HepG2 (cell line): ENCODE measurements at regions not wholly inside any gene's neighbourhood (a gene's known extent, or its start where the extent isn't known, plus 50 kb on each side); places are given as distances from the start of the nearest gene placed in this dataset.

Experiments used
- EP300 ChIP-seq, 3 experiments: sonication (generic) in 1 of 3; formaldehyde crosslinking in 1 of 3; IDR thresholded peaks; 2 replicates each; pipeline versions ENCODE4 v1.5.1 to v1.6.1; 2011 to 2020; ENCODE audit warnings: low read depth in 2 of 3, low read length in 2 of 3, borderline replicate concordance in 1 of 3, improper control_type of control experiment in 1 of 3, mild to moderate bottlenecking in 1 of 3, missing genetic modification reagents in 1 of 3, moderate library complexity in 1 of 3
- EZH2 ChIP-seq: conservative IDR thresholded peaks from 2 replicates; pipeline ENCODE4 v1.6.1; 2012; ENCODE audit warnings: mild to moderate bottlenecking, low read depth, low read length, moderate library complexity
- IKZF4 ChIP-seq: sonication (generic); formaldehyde crosslinking; IDR thresholded peaks from 2 replicates; pipeline ENCODE4 v1.5.1; 2020; ENCODE audit warnings: borderline replicate concordance, mild to moderate bottlenecking, low read depth, missing genetic modification reagents; ENCODE audit errors: not compliant biosample characterization
- ISX ChIP-seq: sonication (generic); formaldehyde crosslinking; conservative IDR thresholded peaks from 2 replicates; pipeline ENCODE4 v1.5.0; 2020; ENCODE audit warnings: missing genetic modification reagents
- KDM6A ChIP-seq: IDR thresholded peaks from 2 replicates; pipeline ENCODE4 v1.6.1; 2016; ENCODE audit warnings: low read depth
- MEF2D ChIP-seq: sonication (generic); formaldehyde crosslinking; IDR thresholded peaks from 2 replicates; pipeline ENCODE4 v1.5.1; 2020; ENCODE audit warnings: mild to moderate bottlenecking, missing genetic modification reagents
- ZNF629 ChIP-seq: sonication (generic); formaldehyde crosslinking; conservative IDR thresholded peaks from 2 replicates; pipeline ENCODE4 v1.5.0; 2020; ENCODE audit warnings: missing genetic modification reagents

DNA sequence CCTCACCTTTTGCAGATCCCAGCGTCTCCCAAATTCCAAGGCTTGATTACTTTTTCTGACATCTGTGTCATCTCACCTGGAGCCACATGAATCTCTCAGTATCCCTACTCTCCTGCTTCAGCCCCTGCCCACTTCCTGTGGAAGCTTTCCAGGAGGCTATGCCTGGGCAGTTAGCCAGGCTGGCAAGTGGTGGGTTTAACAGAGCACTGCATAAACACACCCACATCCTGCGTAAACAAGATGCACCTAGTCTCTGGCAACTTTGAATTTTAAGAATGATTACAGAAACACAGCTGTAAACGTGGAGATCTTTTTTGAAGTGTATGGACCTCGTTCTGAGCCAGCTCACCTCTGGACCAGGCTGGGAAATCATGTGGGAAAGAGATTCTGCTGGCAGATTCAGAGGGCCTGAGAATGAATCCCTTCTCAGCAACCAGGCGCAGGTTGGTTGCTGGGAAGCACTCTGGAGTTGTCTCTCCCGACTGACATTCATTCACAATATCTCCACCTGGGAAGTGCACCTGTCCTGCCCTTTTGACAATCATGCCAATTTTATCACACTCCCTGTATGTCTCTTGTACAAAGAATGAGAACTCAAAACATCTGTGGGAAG lies 55.7 kb upstream of the FANCC start:
- no peak for TF ChIP-seq KDM6A
- no peak for TF ChIP-seq MEF2D (CRISPR knock-in tag)
- TF ChIP-seq ISX (CRISPR knock-in tag) = no peak
- no peak for TF ChIP-seq EP300 (IDR thresholded peaks at IDR 0.05; ENCODE audit: low read depth in 2 of 2, low read length in 2 of 2)
- TF ChIP-seq EP300 (CRISPR knock-in tag; IDR thresholded peaks at IDR 0.05; ENCODE audit: borderline replicate concordance) = no peak
- TF ChIP-seq EZH2 = no peak
- TF ChIP-seq IKZF4 (CRISPR knock-in tag) = no peak
- TF ChIP-seq ZNF629 = no peak
